ENCODE measurements at regions not wholly inside any gene's neighbourhood (a gene's known extent, or its start where the extent isn't known, plus 50 kb on each side); places are given as distances from the start of the nearest gene placed in this dataset.

GRCh38 chr1:217153361-217153760 lies 430.1 kb upstream of the ESRRG start:
- TF ChIP-seq CTCF (IDR thresholded peaks at IDR 0.05; ENCODE audit: low read depth, low read length, missing input control) (no peak), GABPA (IDR thresholded peaks at IDR 0.05 in 1 of 2, conservative IDR thresholded peaks at IDR 0.05 in 1 of 2) (no peak), MAX (IDR thresholded peaks at IDR 0.05) (no peak), TAF1 (conservative IDR thresholded peaks at IDR 0.05) (no peak), FOXA2 (IDR thresholded peaks at IDR 0.05) (no peak), JUND (IDR thresholded peaks at IDR 0.05) (no peak), RAD21 (IDR thresholded peaks at IDR 0.05) (no peak), SP1 (IDR thresholded peaks at IDR 0.05) (no peak), REST (IDR thresholded peaks at IDR 0.05) (no peak), RXRA (IDR thresholded peaks at IDR 0.05) (no peak), HNF4G (IDR thresholded peaks at IDR 0.05) (no peak), HNF4A (conservative IDR thresholded peaks at IDR 0.05) (no peak), YY1 (IDR thresholded peaks at IDR 0.05) (no peak), FOXA1 (IDR thresholded peaks at IDR 0.05) (no peak)
